Neural cell (in vitro differentiated cells): ENCODE measurements at regions not wholly inside any gene's neighbourhood (a gene's known extent, or its start where the extent isn't known, plus 50 kb on each side); places are given as distances from the start of the nearest gene placed in this dataset.
"Not testable (repeated sequence)": the region's sequence is repeated elsewhere in the genome, so short reads cannot be mapped to it uniquely, and the experiment has no call there.

Source experiments
- EP300 ChIP-seq: fragments of 450-650 bp; conservative IDR thresholded peaks from 2 replicates; pipeline ENCODE4 v1.6.1; 2014; ENCODE audit warnings: antibody characterized with exemption, mild to moderate bottlenecking, moderate library complexity; ENCODE audit not compliant: poor library complexity, severe bottlenecking
- EZH2 ChIP-seq: fragments of 200-600, 300-800 bp; shearing (Covaris generic), sonication (generic); IDR thresholded peaks from 2 replicates; pipeline ENCODE4 v1.6.1; 2014; ENCODE audit warnings: antibody characterized with exemption, low read length, borderline replicate concordance, mild to moderate bottlenecking; ENCODE audit not compliant: insufficient read depth, poor library complexity, severe bottlenecking
- MXI1 ChIP-seq: fragments of 450-650 bp; conservative IDR thresholded peaks from 2 replicates; pipeline ENCODE4 v1.6.1; 2014; ENCODE audit warnings: antibody characterized with exemption, mild to moderate bottlenecking; ENCODE audit not compliant: poor library complexity, severe bottlenecking
- POLR2AphosphoS5 ChIP-seq: IDR thresholded peaks from 2 replicates; pipeline ENCODE4 v1.6.1; 2012
- RAD21 ChIP-seq: fragments of 450-650 bp; conservative IDR thresholded peaks from 2 replicates; pipeline ENCODE4 v1.6.1; 2014; ENCODE audit warnings: antibody characterized with exemption, mild to moderate bottlenecking, moderate library complexity
- TAF1 ChIP-seq: IDR thresholded peaks from 2 replicates; pipeline ENCODE4 v1.6.1; 2012; ENCODE audit warnings: low read depth
- TF ChIP-seq, protein P1 (sequence below): fragments of 450-650 bp; IDR thresholded peaks from 2 replicates; pipeline ENCODE4 v1.5.1; 2014; ENCODE audit warnings: antibody characterized with exemption, mild to moderate bottlenecking, moderate library complexity; ENCODE audit not compliant: poor library complexity, severe bottlenecking
- TF ChIP-seq, protein P2 (sequence below): IDR thresholded peaks from 2 replicates; pipeline ENCODE4 v1.6.1; 2012; ENCODE audit warnings: borderline replicate concordance

DNA sequence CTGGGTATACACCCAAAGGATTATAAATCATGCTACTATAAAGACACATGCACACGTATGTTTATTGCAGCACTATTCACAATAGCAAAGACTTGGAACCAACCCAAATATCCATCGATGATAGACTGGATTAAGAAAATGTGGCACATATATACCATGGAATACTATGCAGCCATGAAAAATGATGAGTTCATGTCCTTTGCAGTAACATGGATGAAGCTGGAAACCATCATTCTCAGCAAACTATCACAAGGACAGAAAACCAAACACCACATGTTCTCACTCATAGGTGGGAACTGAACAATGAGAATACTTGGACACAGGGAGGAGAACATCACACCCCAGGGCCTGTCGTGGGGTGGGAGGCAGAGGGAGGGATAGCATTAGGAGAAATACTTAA is 104.5 kb downstream of the ANXA5 start:
- not testable (repeated sequence) for TF ChIP-seq EZH2, POLR2AphosphoS5, RAD21, EP300, TAF1, MXI1
- TF ChIP-seq, protein P1, sequence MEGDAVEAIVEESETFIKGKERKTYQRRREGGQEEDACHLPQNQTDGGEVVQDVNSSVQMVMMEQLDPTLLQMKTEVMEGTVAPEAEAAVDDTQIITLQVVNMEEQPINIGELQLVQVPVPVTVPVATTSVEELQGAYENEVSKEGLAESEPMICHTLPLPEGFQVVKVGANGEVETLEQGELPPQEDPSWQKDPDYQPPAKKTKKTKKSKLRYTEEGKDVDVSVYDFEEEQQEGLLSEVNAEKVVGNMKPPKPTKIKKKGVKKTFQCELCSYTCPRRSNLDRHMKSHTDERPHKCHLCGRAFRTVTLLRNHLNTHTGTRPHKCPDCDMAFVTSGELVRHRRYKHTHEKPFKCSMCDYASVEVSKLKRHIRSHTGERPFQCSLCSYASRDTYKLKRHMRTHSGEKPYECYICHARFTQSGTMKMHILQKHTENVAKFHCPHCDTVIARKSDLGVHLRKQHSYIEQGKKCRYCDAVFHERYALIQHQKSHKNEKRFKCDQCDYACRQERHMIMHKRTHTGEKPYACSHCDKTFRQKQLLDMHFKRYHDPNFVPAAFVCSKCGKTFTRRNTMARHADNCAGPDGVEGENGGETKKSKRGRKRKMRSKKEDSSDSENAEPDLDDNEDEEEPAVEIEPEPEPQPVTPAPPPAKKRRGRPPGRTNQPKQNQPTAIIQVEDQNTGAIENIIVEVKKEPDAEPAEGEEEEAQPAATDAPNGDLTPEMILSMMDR: not testable (repeated sequence)
- TF ChIP-seq, protein P2, sequence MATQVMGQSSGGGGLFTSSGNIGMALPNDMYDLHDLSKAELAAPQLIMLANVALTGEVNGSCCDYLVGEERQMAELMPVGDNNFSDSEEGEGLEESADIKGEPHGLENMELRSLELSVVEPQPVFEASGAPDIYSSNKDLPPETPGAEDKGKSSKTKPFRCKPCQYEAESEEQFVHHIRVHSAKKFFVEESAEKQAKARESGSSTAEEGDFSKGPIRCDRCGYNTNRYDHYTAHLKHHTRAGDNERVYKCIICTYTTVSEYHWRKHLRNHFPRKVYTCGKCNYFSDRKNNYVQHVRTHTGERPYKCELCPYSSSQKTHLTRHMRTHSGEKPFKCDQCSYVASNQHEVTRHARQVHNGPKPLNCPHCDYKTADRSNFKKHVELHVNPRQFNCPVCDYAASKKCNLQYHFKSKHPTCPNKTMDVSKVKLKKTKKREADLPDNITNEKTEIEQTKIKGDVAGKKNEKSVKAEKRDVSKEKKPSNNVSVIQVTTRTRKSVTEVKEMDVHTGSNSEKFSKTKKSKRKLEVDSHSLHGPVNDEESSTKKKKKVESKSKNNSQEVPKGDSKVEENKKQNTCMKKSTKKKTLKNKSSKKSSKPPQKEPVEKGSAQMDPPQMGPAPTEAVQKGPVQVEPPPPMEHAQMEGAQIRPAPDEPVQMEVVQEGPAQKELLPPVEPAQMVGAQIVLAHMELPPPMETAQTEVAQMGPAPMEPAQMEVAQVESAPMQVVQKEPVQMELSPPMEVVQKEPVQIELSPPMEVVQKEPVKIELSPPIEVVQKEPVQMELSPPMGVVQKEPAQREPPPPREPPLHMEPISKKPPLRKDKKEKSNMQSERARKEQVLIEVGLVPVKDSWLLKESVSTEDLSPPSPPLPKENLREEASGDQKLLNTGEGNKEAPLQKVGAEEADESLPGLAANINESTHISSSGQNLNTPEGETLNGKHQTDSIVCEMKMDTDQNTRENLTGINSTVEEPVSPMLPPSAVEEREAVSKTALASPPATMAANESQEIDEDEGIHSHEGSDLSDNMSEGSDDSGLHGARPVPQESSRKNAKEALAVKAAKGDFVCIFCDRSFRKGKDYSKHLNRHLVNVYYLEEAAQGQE: not testable (repeated sequence)
